Activated CD8-positive, alpha-beta T cell treated with anti-CD3 and anti-CD28 coated beads for 36 hours (primary cell): ENCODE measurements at regions not wholly inside any gene's neighbourhood (a gene's known extent, or its start where the extent isn't known, plus 50 kb on each side); places are given as distances from the start of the nearest gene placed in this dataset.

Source experiments
- ATAC-seq: fragments of 200-7000 bp; cut with Tn5 transposase; one replicate; pipeline ENCODE4 v1.10.0; 2021; ENCODE audit warnings: mild to moderate bottlenecking, moderate library complexity
- CTCF ChIA-PET: fragments of 350-600 bp; sonication (Branson Sonifier 250); formaldehyde crosslinking; loops from one replicate; lab custom pipeline; 2021; ENCODE audit warnings: antibody characterized with exemption; lab: Charles Lee
- POLR2A ChIA-PET: fragments of 350-600 bp; sonication (Branson Sonifier 250); formaldehyde crosslinking; loops from one replicate; lab custom pipeline; 2021; ENCODE audit warnings: antibody characterized with exemption; lab: Charles Lee
- DNase-seq: peaks from one replicate; pipeline ENCODE4 v3.0.0-alpha.2; 2020
- H3K27ac Mint-ChIP-seq: one replicate; pipeline ENCODE4 v1.8.0; 2021; ENCODE audit warnings: mild to moderate bottlenecking, mixed read lengths
- H3K27me3 Mint-ChIP-seq: one replicate; pipeline ENCODE4 v1.8.0; 2021; ENCODE audit warnings: mixed read lengths
- H3K36me3 Mint-ChIP-seq: one replicate; pipeline ENCODE4 v1.8.0; 2021; ENCODE audit warnings: low read depth, mixed read lengths
- H3K4me1 Mint-ChIP-seq: one replicate; pipeline ENCODE4 v1.8.0; 2021; ENCODE audit warnings: low read depth, mixed read lengths
- H3K4me3 Mint-ChIP-seq: one replicate; pipeline ENCODE4 v1.8.0; 2021; ENCODE audit warnings: mild to moderate bottlenecking, moderate library complexity, mixed read lengths
- H3K9me3 Mint-ChIP-seq: one replicate; pipeline ENCODE4 v1.8.0; 2021; ENCODE audit warnings: mixed read lengths
- intact Hi-C: fragments of 100-400 bp; cut with micrococcal nuclease; formaldehyde crosslinking; loops from one replicate; pipeline ENCODE4 v1.10.0; 2022
- TF ChIP-seq, protein P1 (sequence below): fragments of 200-600 bp; IDR thresholded peaks from one replicate; pipeline ENCODE4 v1.8.0; 2022; ENCODE audit warnings: antibody characterized with exemption, mild to moderate bottlenecking

DNA sequence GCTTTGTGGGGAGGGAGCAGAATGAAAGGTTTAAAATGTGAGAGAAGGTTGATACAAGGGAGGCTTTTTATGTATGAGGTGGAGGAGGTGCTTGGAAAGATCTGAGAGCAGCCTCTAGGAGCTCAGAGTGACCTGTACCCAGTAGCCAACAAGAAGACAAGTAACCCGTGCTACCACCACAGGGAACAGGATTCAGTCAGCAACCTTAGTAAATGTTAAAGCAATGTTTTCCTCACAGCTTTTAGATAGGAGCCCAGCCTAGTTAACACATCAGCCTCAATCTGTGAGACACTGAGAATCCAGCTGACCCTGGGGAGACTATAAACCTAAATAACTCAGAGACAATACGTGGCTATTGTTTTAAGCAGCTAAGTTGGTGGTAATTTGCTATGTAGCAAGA is 194.9 kb upstream of the NT5C1B start:
- intact Hi-C loops: no loop called here
- no peak overlapping the region for H3K4me3 Mint-ChIP-seq
- ChIA-PET CTCF (no interaction called here), POLR2A (no interaction called here)
- TF ChIP-seq, protein P1, sequence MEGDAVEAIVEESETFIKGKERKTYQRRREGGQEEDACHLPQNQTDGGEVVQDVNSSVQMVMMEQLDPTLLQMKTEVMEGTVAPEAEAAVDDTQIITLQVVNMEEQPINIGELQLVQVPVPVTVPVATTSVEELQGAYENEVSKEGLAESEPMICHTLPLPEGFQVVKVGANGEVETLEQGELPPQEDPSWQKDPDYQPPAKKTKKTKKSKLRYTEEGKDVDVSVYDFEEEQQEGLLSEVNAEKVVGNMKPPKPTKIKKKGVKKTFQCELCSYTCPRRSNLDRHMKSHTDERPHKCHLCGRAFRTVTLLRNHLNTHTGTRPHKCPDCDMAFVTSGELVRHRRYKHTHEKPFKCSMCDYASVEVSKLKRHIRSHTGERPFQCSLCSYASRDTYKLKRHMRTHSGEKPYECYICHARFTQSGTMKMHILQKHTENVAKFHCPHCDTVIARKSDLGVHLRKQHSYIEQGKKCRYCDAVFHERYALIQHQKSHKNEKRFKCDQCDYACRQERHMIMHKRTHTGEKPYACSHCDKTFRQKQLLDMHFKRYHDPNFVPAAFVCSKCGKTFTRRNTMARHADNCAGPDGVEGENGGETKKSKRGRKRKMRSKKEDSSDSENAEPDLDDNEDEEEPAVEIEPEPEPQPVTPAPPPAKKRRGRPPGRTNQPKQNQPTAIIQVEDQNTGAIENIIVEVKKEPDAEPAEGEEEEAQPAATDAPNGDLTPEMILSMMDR: no peak
- H3K27me3 Mint-ChIP-seq: no peaks in the 10 kb centered on the region
- H3K27ac Mint-ChIP-seq: no peak overlapping the region
- ATAC-seq (no peak), DNase-seq (no peak)
- peaks cover 4% of the 10 kb centered on the region for H3K36me3 Mint-ChIP-seq
- peaks cover 3% of the 10 kb centered on the region for H3K9me3 Mint-ChIP-seq
- no peaks in the 10 kb centered on the region for H3K4me1 Mint-ChIP-seq

- peaks cover 3% of the 10 kb centered on the region for H3K9me3 Mint-ChIP-seq
- no peak overlapping the region for H3K27ac Mint-ChIP-seq
- CTCF ChIA-PET: interaction anchor here (1.0 kb wide), 1 partner anchor 32 kb away, joined by 3 read pairs; no protein-coding TSS in a partner anchor
- DNase-seq (no peak), ATAC-seq (no peak)
- no peaks in the 10 kb centered on the region for H3K4me1 Mint-ChIP-seq
- POLR2A ChIA-PET: no interaction called here
- TF ChIP-seq, protein P1: no peak
- intact Hi-C loops: no loop called here
- no peak overlapping the region for H3K4me3 Mint-ChIP-seq
- H3K36me3 Mint-ChIP-seq: peaks cover 4% of the 10 kb centered on the region
- no peaks in the 10 kb centered on the region for H3K27me3 Mint-ChIP-seq
Measured at GRCh38 chr2:18781541-18782280, 192.3 kb upstream of the NT5C1B start.

GRCh38 chr2:18777250-18777812 is 188.0 kb upstream of the NT5C1B start:
- CTCF ChIA-PET: no interaction called here

DNA sequence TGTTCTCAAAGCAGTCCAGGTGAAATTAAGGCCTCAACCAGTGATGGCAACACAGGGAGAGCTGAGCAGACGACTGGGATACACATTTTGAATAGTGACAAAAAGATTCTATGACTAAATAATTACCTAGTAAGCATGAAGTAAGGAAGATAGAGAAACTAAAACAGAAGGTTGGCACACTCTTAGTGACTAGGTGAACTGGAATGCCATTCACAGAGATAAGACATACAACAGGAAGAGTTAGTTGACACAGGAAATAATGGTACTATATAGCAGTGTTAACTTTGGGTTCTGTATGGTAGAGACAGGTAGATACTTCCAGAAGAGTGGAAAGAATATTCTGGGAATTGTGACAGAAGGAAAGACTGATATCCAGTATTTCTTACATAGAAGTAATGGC is 181.8 kb upstream of the NT5C1B start:
- Mint-ChIP-seq H3K4me1 (no peaks in the 10 kb centered on the region), H3K4me3 (no peak overlapping the region), H3K27ac (no peak overlapping the region), H3K36me3 (peaks cover 7% of the 10 kb centered on the region), H3K27me3 (no peaks in the 10 kb centered on the region), H3K9me3 (peaks cover 6% of the 10 kb centered on the region)
- ChIA-PET CTCF (no interaction called here), POLR2A (no interaction called here)
- ATAC-seq: no peak
- TF ChIP-seq, protein P1: no peak
- intact Hi-C loops: no loop called here
- no peak for DNase-seq

More at GRCh38 chr2:18777250-18777812, 188.0 kb upstream of the NT5C1B start:
- Mint-ChIP-seq H3K27me3 (no peaks in the 10 kb centered on the region), H3K27ac (no peak overlapping the region), H3K36me3 (no peaks in the 10 kb centered on the region), H3K4me3 (no peak overlapping the region), H3K4me1 (no peaks in the 10 kb centered on the region), H3K9me3 (no peaks in the 10 kb centered on the region)
- intact Hi-C loops: no loop called here
- TF ChIP-seq, protein P1: no peak
- DNase-seq (no peak), ATAC-seq (no peak)
- POLR2A ChIA-PET: no interaction called here

GRCh38 chr2:18763338-18763737 is 174.0 kb upstream of the NT5C1B start:
- Mint-ChIP-seq H3K4me1 (no peaks in the 10 kb centered on the region), H3K27ac (no peak overlapping the region), H3K27me3 (no peaks in the 10 kb centered on the region), H3K36me3 (peaks cover 4% of the 10 kb centered on the region), H3K4me3 (no peak overlapping the region), H3K9me3 (peaks cover 14% of the 10 kb centered on the region)
- DNase-seq (no peak), ATAC-seq (no peak)
- ChIA-PET CTCF (no interaction called here), POLR2A (no interaction called here)
- intact Hi-C loops: no loop called here
- TF ChIP-seq, protein P1: no peak
